HEK293T (cell line): ENCODE measurements at regions not wholly inside any gene's neighbourhood (a gene's known extent, or its start where the extent isn't known, plus 50 kb on each side); places are given as distances from the start of the nearest gene placed in this dataset.

Experiments used
- CTCF ChIA-PET: fragments of 350-600 bp; formaldehyde crosslinking; extraction: SDS; loops from one replicate; lab custom pipeline; 2021; ENCODE audit warnings: antibody characterized with exemption, inconsistent platforms; lab: Yijun Ruan, JAX
- POLR2A ChIA-PET: fragments of 350-600 bp; formaldehyde crosslinking; extraction: SDS; loops from one replicate; lab custom pipeline; 2020; ENCODE audit warnings: antibody characterized with exemption, inconsistent platforms; lab: Yijun Ruan, JAX
- DNase-seq: peaks from one replicate; pipeline ENCODE4 v3.0.0; 2012; ENCODE audit warnings: mixed read lengths; ENCODE audit errors: extremely low spot score
- ARNT ChIP-seq: fragments of 450-650 bp; IDR thresholded peaks from 2 replicates; pipeline ENCODE4 v1.6.1; 2017; ENCODE audit warnings: mild to moderate bottlenecking
- BHLHE40 ChIP-seq: fragments of 450-650 bp; IDR thresholded peaks from 2 replicates; pipeline ENCODE4 v1.6.1; 2016; ENCODE audit warnings: mild to moderate bottlenecking, moderate library complexity, borderline replicate concordance
- CTBP1 ChIP-seq: fragments of 450-650 bp; IDR thresholded peaks from 2 replicates; pipeline ENCODE4 v1.6.1; 2016; ENCODE audit warnings: borderline replicate concordance
- ELF4 ChIP-seq: fragments of 450-650 bp; IDR thresholded peaks from 2 replicates; pipeline ENCODE4 v1.6.1; 2017; ENCODE audit warnings: antibody characterized with exemption
- FOXA1 ChIP-seq: fragments of 450-650 bp; IDR thresholded peaks from 2 replicates; pipeline ENCODE4 v1.6.1; 2016; ENCODE audit warnings: mild to moderate bottlenecking
- FOXK2 ChIP-seq: fragments of 450-650 bp; IDR thresholded peaks from 2 replicates; pipeline ENCODE4 v1.6.1; 2016; ENCODE audit warnings: mild to moderate bottlenecking
- FOXM1 ChIP-seq: fragments of 450-650 bp; IDR thresholded peaks from 2 replicates; pipeline ENCODE4 v1.6.1; 2017; ENCODE audit warnings: mild to moderate bottlenecking, borderline replicate concordance
- HDGF ChIP-seq: fragments of 450-650 bp; IDR thresholded peaks from 2 replicates; pipeline ENCODE4 v1.6.1; 2017; ENCODE audit warnings: antibody characterized with exemption, borderline replicate concordance
- L3MBTL2 ChIP-seq: fragments of 450-650 bp; conservative IDR thresholded peaks from 2 replicates; pipeline ENCODE4 v1.6.1; 2016; ENCODE audit warnings: mild to moderate bottlenecking
- LEF1 ChIP-seq: fragments of 450-650 bp; IDR thresholded peaks from 2 replicates; pipeline ENCODE4 v1.6.1; 2017; ENCODE audit warnings: mild to moderate bottlenecking, borderline replicate concordance
- NFRKB ChIP-seq: fragments of 450-650 bp; IDR thresholded peaks from 2 replicates; pipeline ENCODE4 v1.6.1; 2016; ENCODE audit warnings: mild to moderate bottlenecking, moderate library complexity
- SP1 ChIP-seq: fragments of 450-650 bp; IDR thresholded peaks from 2 replicates; pipeline ENCODE4 v1.6.1; 2017
- SUZ12 ChIP-seq: fragments of 450-650 bp; IDR thresholded peaks from 2 replicates; pipeline ENCODE4 v1.6.1; 2016; ENCODE audit warnings: mild to moderate bottlenecking
- TARDBP ChIP-seq: fragments of 450-650 bp; IDR thresholded peaks from 2 replicates; pipeline ENCODE4 v1.6.1; 2016
- ZNF384 ChIP-seq: fragments of 450-650 bp; IDR thresholded peaks from 2 replicates; pipeline ENCODE4 v1.6.1; 2016
- TF ChIP-seq, protein P1 (sequence below): fragments of 450-650 bp; IDR thresholded peaks from 2 replicates; pipeline ENCODE4 v1.6.1; 2016

- ChIA-PET POLR2A (no interaction called here), CTCF (no interaction called here)
- no peak for TF ChIP-seq HDGF
- no peak for TF ChIP-seq FOXM1
- no peak for TF ChIP-seq FOXK2
- TF ChIP-seq CTBP1: no peak
- TF ChIP-seq TARDBP: no peak
- no peak for DNase-seq
Observed at GRCh38 chr5:63686181-63686580, 276.1 kb downstream of the HTR1A start.

- CTCF ChIA-PET: no interaction called here
- POLR2A ChIA-PET: no interaction called here
- TF ChIP-seq HDGF (no peak), ZNF384 (no peak), ELF4 (no peak), L3MBTL2 (no peak), CTBP1 (no peak), TARDBP (no peak), SUZ12 (no peak)
- no peak for DNase-seq
Observed at GRCh38 chr5:63685454-63685853, 276.8 kb downstream of the HTR1A start.

DNA sequence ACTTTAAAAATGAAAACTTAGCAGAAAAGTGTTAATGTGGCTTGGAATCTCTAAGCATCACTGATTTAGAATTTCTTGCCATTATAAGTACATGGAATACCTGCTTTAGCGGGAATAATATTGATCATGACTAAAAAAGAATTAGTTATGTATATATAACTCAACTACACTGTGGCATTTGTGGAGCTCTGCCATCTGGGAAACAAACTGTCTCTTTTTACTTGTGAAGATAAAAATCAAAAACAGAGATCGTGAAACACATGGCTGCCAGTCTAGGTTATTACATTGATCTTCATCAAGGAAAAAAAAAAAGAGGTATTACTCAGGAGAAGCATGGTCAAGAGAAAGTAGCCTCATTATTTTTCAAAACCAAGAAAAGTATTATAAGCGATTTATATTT lies 287.4 kb downstream of the HTR1A start:
- POLR2A ChIA-PET: no interaction called here
- CTCF ChIA-PET: no interaction called here
- DNase-seq: no peak
- TF ChIP-seq SUZ12 (no peak), BHLHE40 (no peak), HDGF (no peak), ELF4 (no peak)

DNA sequence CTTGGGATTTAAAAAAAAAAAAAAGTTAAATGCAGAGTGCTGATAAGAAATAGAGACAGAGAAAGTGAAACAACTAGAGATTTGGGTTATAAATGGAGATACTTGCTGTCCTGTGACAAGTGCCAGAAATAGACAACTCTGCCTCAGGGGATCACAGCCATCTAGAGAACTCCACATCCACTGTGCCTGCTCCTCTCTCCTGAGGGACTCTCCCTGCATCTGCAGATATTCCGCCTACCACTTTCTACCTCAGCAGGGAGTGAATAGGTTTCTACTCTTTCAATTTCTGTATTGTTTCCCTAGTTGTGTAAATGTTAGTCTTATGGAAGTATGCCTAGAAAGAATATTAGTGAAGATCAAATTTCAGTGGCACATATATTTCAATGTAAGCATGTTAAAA lies 307.2 kb downstream of the HTR1A start:
- TF ChIP-seq FOXM1 (no peak), CTBP1 (no peak), FOXA1 (no peak), NFRKB (no peak), ZNF384 (no peak), SP1 (no peak), ELF4 (no peak), FOXK2 (no peak), LEF1 (no peak), L3MBTL2 (no peak), ARNT (no peak), BHLHE40 (no peak), SUZ12 (no peak), TARDBP (no peak), HDGF (no peak)
- TF ChIP-seq, protein P1, sequence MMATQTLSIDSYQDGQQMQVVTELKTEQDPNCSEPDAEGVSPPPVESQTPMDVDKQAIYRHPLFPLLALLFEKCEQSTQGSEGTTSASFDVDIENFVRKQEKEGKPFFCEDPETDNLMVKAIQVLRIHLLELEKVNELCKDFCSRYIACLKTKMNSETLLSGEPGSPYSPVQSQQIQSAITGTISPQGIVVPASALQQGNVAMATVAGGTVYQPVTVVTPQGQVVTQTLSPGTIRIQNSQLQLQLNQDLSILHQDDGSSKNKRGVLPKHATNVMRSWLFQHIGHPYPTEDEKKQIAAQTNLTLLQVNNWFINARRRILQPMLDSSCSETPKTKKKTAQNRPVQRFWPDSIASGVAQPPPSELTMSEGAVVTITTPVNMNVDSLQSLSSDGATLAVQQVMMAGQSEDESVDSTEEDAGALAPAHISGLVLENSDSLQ: no peak
- CTCF ChIA-PET: no interaction called here
- DNase-seq: no peak
- POLR2A ChIA-PET: no interaction called here

DNA sequence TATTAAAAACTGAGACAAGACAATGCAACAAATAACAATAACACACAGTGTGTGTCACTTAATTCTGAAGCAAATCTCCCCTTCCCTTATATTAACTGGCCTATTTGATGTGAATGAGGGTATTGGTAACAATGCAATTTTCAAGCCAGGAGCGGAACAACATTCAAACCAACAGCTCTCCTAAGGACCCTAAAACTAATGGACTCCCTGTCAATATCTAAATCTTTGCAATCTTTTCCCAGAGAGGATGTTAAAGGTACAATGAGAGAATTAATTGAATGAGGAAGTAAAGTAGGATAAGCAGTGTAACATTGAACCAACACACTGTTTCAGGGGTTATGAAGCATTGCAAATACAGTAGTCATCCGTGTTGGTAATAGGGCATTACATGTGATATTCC lies 311.7 kb downstream of the HTR1A start:
- DNase-seq: no peak
- POLR2A ChIA-PET: no interaction called here
- TF ChIP-seq ARNT (no peak), CTBP1 (no peak), BHLHE40 (no peak), L3MBTL2 (no peak), FOXM1 (no peak), NFRKB (no peak), SUZ12 (no peak), TARDBP (no peak), SP1 (no peak), LEF1 (no peak), HDGF (no peak), ZNF384 (no peak), ELF4 (no peak), FOXK2 (no peak), FOXA1 (no peak)
- TF ChIP-seq, protein P1: no peak
- CTCF ChIA-PET: no interaction called here

- DNase-seq: no peak
- TF ChIP-seq FOXM1 (no peak), SUZ12 (no peak), HDGF (no peak), CTBP1 (no peak), L3MBTL2 (no peak), SP1 (no peak), FOXA1 (no peak), LEF1 (no peak), BHLHE40 (no peak), ELF4 (no peak), FOXK2 (no peak)
- POLR2A ChIA-PET: no interaction called here
- CTCF ChIA-PET: no interaction called here
Observed at GRCh38 chr5:63648376-63648775, 313.9 kb downstream of the HTR1A start.

GRCh38 chr5:63629951-63630630 lies 332.2 kb downstream of the HTR1A start:
- no peak for DNase-seq
- TF ChIP-seq TARDBP (no peak), FOXK2 (no peak), ARNT (no peak), FOXM1 (no peak), SP1 (no peak), SUZ12 (no peak), ELF4 (no peak), NFRKB (no peak), ZNF384 (no peak), HDGF (no peak), L3MBTL2 (no peak), BHLHE40 (no peak), FOXA1 (no peak), CTBP1 (no peak), LEF1 (no peak)
- TF ChIP-seq, protein P1: no peak
- ChIA-PET POLR2A (no interaction called here), CTCF (no interaction called here)
